Vagina (tissue), 2 donors: ENCODE measurements at regions not wholly inside any gene's neighbourhood (a gene's known extent, or its start where the extent isn't known, plus 50 kb on each side); places are given as distances from the start of the nearest gene placed in this dataset.

Experiments
- DNase-seq, 2 donors: peaks; one replicate each; pipeline ENCODE4 v3.0.0-alpha.2; 2017; ENCODE audit errors: extremely low spot score in 2 of 2
- H3K27ac ChIP-seq: fragments of 200-600 bp; sonication (generic); one replicate; pipeline ENCODE4 v1.5.1; 2019
- H3K27me3 ChIP-seq: fragments of 200-600 bp; sonication (generic); one replicate; pipeline ENCODE4 v1.5.1; 2019
- H3K36me3 ChIP-seq, 2 donors: fragments of 200-600 bp; sonication (generic); one replicate each; pipeline ENCODE4 v1.5.1; 2017 to 2019
- H3K4me1 ChIP-seq: fragments of 200-600 bp; sonication (generic); one replicate; pipeline ENCODE4 v1.5.1; 2019
- H3K4me3 ChIP-seq, 2 donors: fragments of 200-600 bp; sonication (generic); 1 replicate in 1 of 2; 2 replicates in 1 of 2; pipeline ENCODE4 v1.5.1; 2016 to 2019
- H3K9me3 ChIP-seq: fragments of 200-600 bp; sonication (generic); one replicate; pipeline ENCODE4 v1.5.1; 2019
- POLR2A ChIP-seq, 2 donors: fragments of 450-650 bp; IDR thresholded peaks; one replicate each; pipeline ENCODE4 v1.6.1; 2017; ENCODE audit warnings: antibody characterized with exemption in 2 of 2, mild to moderate bottlenecking in 2 of 2, moderate library complexity in 2 of 2
- POLR2AphosphoS5 ChIP-seq, 2 donors: sonication (generic); formaldehyde crosslinking; IDR thresholded peaks; one replicate each; pipeline ENCODE4 v1.9.0; 2017; ENCODE audit warnings: antibody characterized with exemption in 2 of 2, mild to moderate bottlenecking in 2 of 2, low read depth in 1 of 2; ENCODE audit not compliant: insufficient read depth in 1 of 2
- intact Hi-C: fragments of 100-400 bp; cut with DNase I; formaldehyde crosslinking; loops from one replicate; pipeline ENCODE4 v1.15.1; 2023
- TF ChIP-seq, protein P1 (sequence below), 3 experiments: fragments of 450-650 bp in 2 of 3; fragments of 200-600 bp in 1 of 3; sonication (generic) in 1 of 3; IDR thresholded peaks; one replicate each; pipeline ENCODE4 v1.5.1; 2017 to 2019; ENCODE audit warnings: antibody characterized with exemption in 3 of 3, mild to moderate bottlenecking in 2 of 3, moderate library complexity in 2 of 3

DNA sequence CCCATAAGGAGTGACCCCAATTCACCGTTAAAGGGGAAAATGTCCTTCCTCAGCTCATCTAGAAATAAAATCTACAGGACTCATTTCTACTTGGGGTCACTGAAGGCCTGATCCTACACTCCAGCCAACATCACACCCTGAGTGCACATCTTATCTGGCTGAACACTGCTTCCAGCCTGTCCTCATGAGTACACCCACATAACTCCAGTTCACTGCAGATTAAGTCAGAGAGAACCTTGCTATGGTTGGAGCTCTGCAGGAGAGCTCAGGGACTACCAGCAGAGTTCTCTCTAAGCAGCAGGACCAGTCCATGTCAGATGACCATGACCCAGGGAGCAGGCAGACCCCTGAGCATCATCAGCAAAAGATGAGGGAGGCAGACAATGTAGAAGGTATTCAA lies 126.9 kb upstream of the MAP3K1 start:
- intact Hi-C loops: no loop called here
- no peaks in the 10 kb centered on the region for H3K9me3 ChIP-seq
- no peaks in the 10 kb centered on the region for H3K4me1 ChIP-seq
- no peaks in the 10 kb centered on the region for H3K36me3 ChIP-seq
- H3K27me3 ChIP-seq: no peaks in the 10 kb centered on the region
- no peak for TF ChIP-seq POLR2A (IDR thresholded peaks at IDR 0.05)
- no peak for DNase-seq
- H3K4me3 ChIP-seq: no peak overlapping the region
- H3K27ac ChIP-seq: no peak overlapping the region

DNA sequence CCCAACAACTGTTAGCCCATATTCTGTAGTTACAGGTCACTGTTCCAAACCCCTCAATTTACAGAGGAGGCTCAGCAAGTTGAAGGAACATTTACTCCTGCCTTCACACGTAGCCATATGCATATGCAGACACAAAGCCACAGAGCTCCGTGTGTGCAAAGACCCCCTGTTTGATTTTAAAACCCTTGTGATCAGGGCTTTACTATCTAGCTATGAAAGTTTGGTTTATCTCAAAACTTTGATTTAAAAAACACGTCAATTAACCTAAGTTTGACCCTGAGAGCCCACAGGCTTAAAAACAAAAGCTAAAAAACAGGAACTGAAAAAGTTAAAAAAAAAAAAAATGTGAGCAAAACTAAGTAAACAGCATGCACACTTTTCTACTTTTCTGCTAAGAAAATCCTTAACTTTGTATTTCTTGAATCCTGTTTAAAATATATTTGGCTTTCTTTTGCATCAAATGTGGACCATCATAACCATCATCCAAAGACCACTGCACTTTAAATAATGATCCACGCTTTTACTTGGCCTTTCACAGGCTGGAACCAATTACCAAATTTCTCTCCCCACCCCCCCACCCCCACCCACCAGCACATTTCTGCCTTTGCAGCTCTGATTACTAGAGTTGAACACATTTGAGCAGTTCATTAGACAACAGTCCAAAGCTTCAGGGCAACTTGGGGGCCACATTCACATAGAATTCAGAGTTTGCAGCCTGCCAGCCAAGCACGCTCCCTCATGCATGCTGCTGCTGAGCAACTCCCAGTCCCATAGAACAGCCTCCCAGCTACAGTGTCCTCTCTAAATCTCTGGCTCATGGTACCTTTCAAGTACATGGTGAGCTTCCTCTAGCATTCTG lies 128.8 kb upstream of the MAP3K1 start:
- no peak for TF ChIP-seq POLR2A (IDR thresholded peaks at IDR 0.05)
- TF ChIP-seq POLR2AphosphoS5 (IDR thresholded peaks at IDR 0.05; ENCODE audit: insufficient read depth in 1 of 2, low read depth in 1 of 2): no peak
- TF ChIP-seq, protein P1, sequence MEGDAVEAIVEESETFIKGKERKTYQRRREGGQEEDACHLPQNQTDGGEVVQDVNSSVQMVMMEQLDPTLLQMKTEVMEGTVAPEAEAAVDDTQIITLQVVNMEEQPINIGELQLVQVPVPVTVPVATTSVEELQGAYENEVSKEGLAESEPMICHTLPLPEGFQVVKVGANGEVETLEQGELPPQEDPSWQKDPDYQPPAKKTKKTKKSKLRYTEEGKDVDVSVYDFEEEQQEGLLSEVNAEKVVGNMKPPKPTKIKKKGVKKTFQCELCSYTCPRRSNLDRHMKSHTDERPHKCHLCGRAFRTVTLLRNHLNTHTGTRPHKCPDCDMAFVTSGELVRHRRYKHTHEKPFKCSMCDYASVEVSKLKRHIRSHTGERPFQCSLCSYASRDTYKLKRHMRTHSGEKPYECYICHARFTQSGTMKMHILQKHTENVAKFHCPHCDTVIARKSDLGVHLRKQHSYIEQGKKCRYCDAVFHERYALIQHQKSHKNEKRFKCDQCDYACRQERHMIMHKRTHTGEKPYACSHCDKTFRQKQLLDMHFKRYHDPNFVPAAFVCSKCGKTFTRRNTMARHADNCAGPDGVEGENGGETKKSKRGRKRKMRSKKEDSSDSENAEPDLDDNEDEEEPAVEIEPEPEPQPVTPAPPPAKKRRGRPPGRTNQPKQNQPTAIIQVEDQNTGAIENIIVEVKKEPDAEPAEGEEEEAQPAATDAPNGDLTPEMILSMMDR (IDR thresholded peaks at IDR 0.05): no peak
- Histone ChIP-seq H3K4me1 (no peaks in the 10 kb centered on the region), H3K27ac (no peak overlapping the region), H3K9me3 (no peaks in the 10 kb centered on the region), H3K4me3 (no peak overlapping the region), H3K27me3 (no peaks in the 10 kb centered on the region), H3K36me3 (no peaks in the 10 kb centered on the region)
- intact Hi-C loops: no loop called here
- no peak for DNase-seq

DNA sequence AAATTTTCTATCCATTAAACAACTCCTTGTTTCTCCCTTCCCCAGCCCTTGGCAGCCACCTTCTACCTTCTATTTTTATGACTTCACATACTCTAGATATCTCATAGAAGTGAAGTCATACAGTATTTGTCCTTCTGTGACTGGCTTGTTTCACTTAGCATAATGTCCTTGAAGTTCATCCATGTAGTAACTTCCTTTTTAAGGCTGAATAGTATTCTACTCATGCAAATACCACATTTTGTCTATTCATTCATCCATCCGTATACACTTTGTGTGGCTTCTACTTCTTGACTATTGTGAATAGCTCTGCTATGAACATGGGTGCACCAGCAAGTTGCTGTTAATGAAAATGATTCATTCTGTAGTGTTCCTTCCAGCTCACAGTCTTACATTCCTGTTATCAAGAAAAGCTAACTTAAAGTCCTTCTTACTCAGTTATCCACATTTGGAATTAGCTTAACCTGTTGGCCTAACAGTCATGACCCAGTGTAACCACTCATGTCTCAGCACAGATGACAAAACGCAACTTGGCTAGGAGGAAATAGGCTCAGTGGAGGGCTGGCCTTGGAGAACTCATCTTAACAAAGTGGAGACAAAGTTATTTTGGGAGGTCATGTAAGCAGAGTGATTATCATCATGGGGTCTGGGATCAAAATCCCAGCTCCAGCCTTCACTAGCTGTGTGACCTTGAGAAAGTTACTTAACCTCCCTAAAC lies 129.7 kb upstream of the MAP3K1 start:
- Histone ChIP-seq H3K36me3 (no peaks in the 10 kb centered on the region), H3K27me3 (no peaks in the 10 kb centered on the region), H3K27ac (no peak overlapping the region), H3K9me3 (no peaks in the 10 kb centered on the region), H3K4me1 (no peaks in the 10 kb centered on the region), H3K4me3 (no peak overlapping the region)
- no peak for TF ChIP-seq POLR2A (IDR thresholded peaks at IDR 0.05)
- TF ChIP-seq POLR2AphosphoS5 (IDR thresholded peaks at IDR 0.05; ENCODE audit: insufficient read depth in 1 of 2, low read depth in 1 of 2): no peak
- TF ChIP-seq, protein P1 (IDR thresholded peaks at IDR 0.05): no peak
- intact Hi-C loops: no loop called here
- no peak for DNase-seq

DNA sequence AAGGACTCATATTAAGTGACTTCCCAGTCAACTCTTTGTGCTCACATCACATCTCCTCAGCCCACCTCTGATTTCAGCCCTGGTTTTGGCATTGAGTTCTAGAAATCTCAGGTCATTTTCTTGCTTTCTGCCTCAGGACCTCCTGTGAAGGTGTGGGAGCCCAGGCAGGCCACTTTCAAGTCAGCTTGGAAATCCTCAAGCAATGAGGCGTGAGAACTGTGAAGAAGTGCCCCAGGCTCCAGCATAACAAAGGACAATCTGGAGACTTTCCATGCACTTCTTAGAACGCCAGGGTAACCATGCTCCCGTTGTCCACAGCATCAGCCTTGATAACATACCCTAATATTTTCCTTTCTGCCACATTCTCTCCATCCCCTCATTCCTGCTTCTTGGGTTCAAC lies 131.2 kb upstream of the MAP3K1 start:
- intact Hi-C loops: no loop called here
- Histone ChIP-seq H3K36me3 (no peaks in the 10 kb centered on the region), H3K27ac (no peak overlapping the region)

DNA sequence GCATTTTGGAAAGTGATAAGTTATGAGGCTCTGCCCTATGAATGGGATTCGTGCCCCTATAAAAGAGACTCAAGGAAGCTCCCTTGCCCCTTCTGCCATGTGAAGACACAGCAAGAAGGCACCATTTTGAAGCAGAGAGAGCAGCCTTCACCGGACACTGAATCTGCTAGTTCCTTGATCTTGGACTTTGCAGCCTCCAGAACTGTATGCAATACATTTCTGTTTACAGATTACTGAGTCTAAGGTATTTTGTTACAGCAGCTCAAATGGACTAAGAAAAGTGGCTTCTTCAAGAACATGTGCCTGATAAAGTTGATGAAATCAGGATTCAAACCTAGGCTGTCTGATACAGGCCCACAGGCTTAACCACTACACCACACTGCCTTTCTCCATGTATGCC lies 131.6 kb upstream of the MAP3K1 start:
- no peak for TF ChIP-seq POLR2AphosphoS5 (IDR thresholded peaks at IDR 0.05; ENCODE audit: insufficient read depth in 1 of 2, low read depth in 1 of 2)
- TF ChIP-seq, protein P1 (IDR thresholded peaks at IDR 0.05): no peak
- no peak for TF ChIP-seq POLR2A (IDR thresholded peaks at IDR 0.05)
- intact Hi-C loops: no loop called here
- Histone ChIP-seq H3K27me3 (no peaks in the 10 kb centered on the region), H3K36me3 (no peaks in the 10 kb centered on the region), H3K27ac (no peak overlapping the region), H3K9me3 (no peaks in the 10 kb centered on the region), H3K4me3 (no peak overlapping the region), H3K4me1 (no peaks in the 10 kb centered on the region)
- no peak for DNase-seq

More for the DNA sequence above, 131.2 kb upstream of the MAP3K1 start:
- Histone ChIP-seq H3K4me3 (no peak overlapping the region), H3K4me1 (no peaks in the 10 kb centered on the region), H3K9me3 (no peaks in the 10 kb centered on the region), H3K27me3 (no peaks in the 10 kb centered on the region)
- TF ChIP-seq POLR2AphosphoS5 (IDR thresholded peaks at IDR 0.05; ENCODE audit: insufficient read depth in 1 of 2, low read depth in 1 of 2) (no peak), POLR2A (IDR thresholded peaks at IDR 0.05) (no peak)
- TF ChIP-seq, protein P1 (IDR thresholded peaks at IDR 0.05): no peak
- no peak for DNase-seq
